ENCODE measurements at regions not wholly inside any gene's neighbourhood (a gene's known extent, or its start where the extent isn't known, plus 50 kb on each side); places are given as distances from the start of the nearest gene placed in this dataset.
"Not testable (repeated sequence)": the region's sequence is repeated elsewhere in the genome, so short reads cannot be mapped to it uniquely, and the experiment has no call there.

GRCh38 chr11:67804435-67805252, 130.2 kb upstream of the ALDH3B2 start:
- H3K4me2 ChIP-seq (ENCODE audit: low read length): peak overlapping the region; percentile 85
- CTCF ChIA-PET; H2AFZ ChIP-seq (ENCODE audit: low read depth, low read length, poor library complexity, severe bottlenecking); RAD21 ChIA-PET (ENCODE audit: low non-redundant PET in 1 of 2, low total read pairs in 2 of 2, uncharacterized antibody in 2 of 2, unreplicated experiment in 2 of 2); H3K36me3 ChIP-seq (ENCODE audit: control insufficient read depth in 1 of 2, insufficient read depth in 2 of 2, low read length in 2 of 2); H3K9me3 ChIP-seq (ENCODE audit: control insufficient read depth in 1 of 2, insufficient read depth in 1 of 2, low read depth in 1 of 2, low read length in 2 of 2); POLR2A ChIA-PET; DNase-seq (ENCODE audit: low read depth, low spot score); H3K27me3 ChIP-seq (ENCODE audit: insufficient read depth, low read length); H3K79me2 ChIP-seq (ENCODE audit: insufficient read depth, low read length); H4K20me1 ChIP-seq (ENCODE audit: insufficient read depth); H3K9me2 ChIP-seq (ENCODE audit: insufficient read depth): not testable (repeated sequence)
- TSS peak; percentile 61 for BruUV-seq (replicated peaks)
- peak; percentile 33 for ATAC-seq
- intact Hi-C loops (cut with micrococcal nuclease): loop anchor here (10.0 kb wide), 1 partner anchor 160 kb away; no protein-coding TSS in a partner anchor
- TF ChIP-seq SIN3A (IDR thresholded peaks at IDR 0.05; ENCODE audit: low read depth) (peak; percentile 38; the same call in 1 of the 2 replicates), MAX (IDR thresholded peaks at IDR 0.05) (peak; percentile 74)
- H3K4me1 ChIP-seq (ENCODE audit: control insufficient read depth in 1 of 2, insufficient read depth in 2 of 2, low read length in 2 of 2): peaks cover 15 to 28% of the 10 kb centered on the region in 2 experiments
- peak overlapping the region; percentile 66 for H3K27ac ChIP-seq (ENCODE audit: low read depth, low read length)
- peak overlapping the region; percentile 70 to 85 for H3K4me3 ChIP-seq (replicated peaks in 1 of 2; ENCODE audit: low read depth in 1 of 2, low read length in 2 of 2)
- peak overlapping the region; percentile 97 for H3K9ac ChIP-seq (ENCODE audit: low read length)

- H3K36me3 ChIP-seq (ENCODE audit: control insufficient read depth in 1 of 2, insufficient read depth in 2 of 2, low read length in 2 of 2); H3K4me3 ChIP-seq (replicated peaks in 1 of 2; ENCODE audit: low read depth in 1 of 2, low read length in 2 of 2); DNase-seq (ENCODE audit: low read depth, low spot score); ATAC-seq; H4K20me1 ChIP-seq (ENCODE audit: insufficient read depth); BruUV-seq (replicated peaks); POLR2A ChIA-PET; H3K9ac ChIP-seq (ENCODE audit: low read length); H3K27ac ChIP-seq (ENCODE audit: low read depth, low read length); RAD21 ChIA-PET (ENCODE audit: low non-redundant PET in 1 of 2, low total read pairs in 2 of 2, uncharacterized antibody in 2 of 2, unreplicated experiment in 2 of 2); H3K27me3 ChIP-seq (ENCODE audit: insufficient read depth, low read length); H3K9me3 ChIP-seq (ENCODE audit: control insufficient read depth in 1 of 2, insufficient read depth in 1 of 2, low read depth in 1 of 2, low read length in 2 of 2); H3K9me2 ChIP-seq (ENCODE audit: insufficient read depth); CTCF ChIA-PET; H2AFZ ChIP-seq (ENCODE audit: low read depth, low read length, poor library complexity, severe bottlenecking); H3K79me2 ChIP-seq (ENCODE audit: insufficient read depth, low read length): not testable (repeated sequence)
- Histone ChIP-seq H3K4me1 (ENCODE audit: control insufficient read depth in 1 of 2, insufficient read depth in 2 of 2, low read length in 2 of 2) (peaks cover 11 to 22% of the 10 kb centered on the region in 2 experiments), H3K4me2 (ENCODE audit: low read length) (peak overlapping the region; percentile 85)
- intact Hi-C loops (cut with micrococcal nuclease): loop anchor here (10.0 kb wide), 1 partner anchor 159 kb away; no protein-coding TSS in a partner anchor
Observed at GRCh38 chr11:67803519-67803918, 129.1 kb upstream of the ALDH3B2 start.

All from HCT116 (cell line).